Loucy (cell line): ENCODE measurements at regions not wholly inside any gene's neighbourhood (a gene's known extent, or its start where the extent isn't known, plus 50 kb on each side); places are given as distances from the start of the nearest gene placed in this dataset.

ENCODE experiments used
- CTCF ChIP-seq: fragments of 200-600 bp; sonication (generic); conservative IDR thresholded peaks from 2 replicates; pipeline ENCODE4 v1.5.1; 2014; ENCODE audit warnings: mild to moderate bottlenecking, antibody characterized with exemption, low read length
- EZH2phosphoT487 ChIP-seq: fragments of 200-600 bp; IDR thresholded peaks from 2 replicates; pipeline ENCODE4 v1.6.1; 2018; ENCODE audit warnings: antibody characterized with exemption, mild to moderate bottlenecking, moderate library complexity, borderline replicate concordance

GRCh38 chr3:110323349-110323748 lies 748.3 kb upstream of the NECTIN3 start:
- TF ChIP-seq CTCF (no peak), EZH2phosphoT487 (no peak)
